Adrenal gland (tissue), 9 donors: ENCODE measurements at regions not wholly inside any gene's neighbourhood (a gene's known extent, or its start where the extent isn't known, plus 50 kb on each side); places are given as distances from the start of the nearest gene placed in this dataset.
"Not testable (repeated sequence)": the region's sequence is repeated elsewhere in the genome, so short reads cannot be mapped to it uniquely, and the experiment has no call there.

ENCODE experiments used
- DNase-seq, 7 donors: peaks; one replicate each; pipeline ENCODE4 v3.0.0-alpha.2; 2019 to 2020
- H3K27ac ChIP-seq, 5 donors: fragments of 200-600 bp; sonication (generic) in 4 of 5; 1 replicate in 3 of 5; 2 replicates in 2 of 5; pipeline versions ENCODE4 v1.5.1 to v1.8.0; 2016 to 2020; ENCODE audit warnings: mild to moderate bottlenecking in 1 of 5
- H3K27me3 ChIP-seq: fragments of 200-600 bp; 2 replicates; pipeline ENCODE4 v1.8.0; 2021
- H3K36me3 ChIP-seq, 2 donors: fragments of 200-600 bp; replicated peaks in 1 of 2; 1 replicate in 1 of 2; 2 replicates in 1 of 2; pipeline versions ENCODE4 v1.5.1 to v1.8.0; 2018 to 2022
- H3K4me1 ChIP-seq, 2 donors: fragments of 200-600 bp; replicated peaks in 1 of 2; 1 replicate in 1 of 2; 2 replicates in 1 of 2; pipeline versions ENCODE4 v1.5.1 to v1.8.0; 2018 to 2021
- H3K4me3 ChIP-seq, 4 donors: fragments of 200-600 bp; sonication (generic) in 3 of 4; one replicate each; pipeline ENCODE4 v1.5.1; 2016 to 2018
- H3K9me3 ChIP-seq, 3 donors: fragments of 200-600 bp; sonication (generic) in 1 of 3; replicated peaks in 1 of 3; 1 replicate in 2 of 3; 2 replicates in 1 of 3; pipeline versions ENCODE4 v1.5.1 to v1.8.0; 2016 to 2021
- POLR2A ChIP-seq, 2 donors: fragments of 450-650 bp; IDR thresholded peaks; one replicate each; pipeline ENCODE4 v1.6.1; 2017; ENCODE audit warnings: antibody characterized with exemption in 2 of 2, mild to moderate bottlenecking in 2 of 2, moderate library complexity in 1 of 2
- WGBS, 4 donors: extraction: QIAGEN DNeasy Blood & Tissue Kit in 2 of 4; methylation state at CpG; one replicate each; pipeline versions ENCODE4 v1.1.5 to v1.1.7; 2013 to 2017; 5-methylcytosine and 5-hydroxymethylcytosine counted together
- intact Hi-C, 2 donors: fragments of 100-400 bp; cut with DNase I; formaldehyde crosslinking; loops; one replicate each; pipeline versions ENCODE4 v1.14.1 to v1.15.0; 2022 to 2023
- TF ChIP-seq, protein P1 (sequence below), 6 experiments: fragments of 450-650 bp in 4 of 6; fragments of 200-600 bp in 2 of 6; sonication (generic) in 1 of 6; IDR thresholded peaks; 1 replicate in 5 of 6; 2 replicates in 1 of 6; pipeline versions ENCODE4 v1.5.1 to v1.8.0; 2016 to 2021; ENCODE audit warnings: antibody characterized with exemption in 6 of 6, mild to moderate bottlenecking in 2 of 6, moderate library complexity in 1 of 6
- donor health status: healthy with polysubstance abuse.
- donor health status: Bipolar disorder and iron deficiency.
- donor health status: DM: yes; HTN: yes; CAD: no.
- donor health status: DM: no; HTN: no; CAD: no.
- donor health status: DM: no; HTN: no; CAD: no.

DNA sequence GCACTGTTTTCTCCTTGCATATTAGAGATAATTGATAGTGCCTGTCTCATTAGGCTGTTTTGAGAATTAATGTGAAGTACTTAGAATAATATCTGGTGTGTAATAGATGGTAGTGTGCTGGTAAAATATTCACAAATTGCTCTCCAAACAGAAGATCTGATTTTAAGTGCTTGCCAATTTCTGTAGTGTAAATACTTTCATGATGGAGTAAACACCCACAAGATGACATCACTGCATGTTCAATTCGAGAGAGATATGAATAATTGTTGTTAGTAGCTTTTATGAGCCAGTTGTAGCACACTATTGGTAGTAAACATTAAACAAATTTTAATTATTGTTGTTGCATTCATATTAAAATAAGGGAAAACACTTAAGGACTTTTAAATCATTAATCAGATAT, 392.3 kb upstream of the RIOK2 start:
- Histone ChIP-seq H3K36me3 (no peaks in the 10 kb centered on the region), H3K4me1 (no peaks in the 10 kb centered on the region), H3K9me3 (no peaks in the 10 kb centered on the region), H3K27ac (no peak overlapping the region), H3K4me3 (no peak overlapping the region), H3K27me3 (no peaks in the 10 kb centered on the region)
- TF ChIP-seq, protein P1, sequence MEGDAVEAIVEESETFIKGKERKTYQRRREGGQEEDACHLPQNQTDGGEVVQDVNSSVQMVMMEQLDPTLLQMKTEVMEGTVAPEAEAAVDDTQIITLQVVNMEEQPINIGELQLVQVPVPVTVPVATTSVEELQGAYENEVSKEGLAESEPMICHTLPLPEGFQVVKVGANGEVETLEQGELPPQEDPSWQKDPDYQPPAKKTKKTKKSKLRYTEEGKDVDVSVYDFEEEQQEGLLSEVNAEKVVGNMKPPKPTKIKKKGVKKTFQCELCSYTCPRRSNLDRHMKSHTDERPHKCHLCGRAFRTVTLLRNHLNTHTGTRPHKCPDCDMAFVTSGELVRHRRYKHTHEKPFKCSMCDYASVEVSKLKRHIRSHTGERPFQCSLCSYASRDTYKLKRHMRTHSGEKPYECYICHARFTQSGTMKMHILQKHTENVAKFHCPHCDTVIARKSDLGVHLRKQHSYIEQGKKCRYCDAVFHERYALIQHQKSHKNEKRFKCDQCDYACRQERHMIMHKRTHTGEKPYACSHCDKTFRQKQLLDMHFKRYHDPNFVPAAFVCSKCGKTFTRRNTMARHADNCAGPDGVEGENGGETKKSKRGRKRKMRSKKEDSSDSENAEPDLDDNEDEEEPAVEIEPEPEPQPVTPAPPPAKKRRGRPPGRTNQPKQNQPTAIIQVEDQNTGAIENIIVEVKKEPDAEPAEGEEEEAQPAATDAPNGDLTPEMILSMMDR (IDR thresholded peaks at IDR 0.05) = no peak
- TF ChIP-seq POLR2A (IDR thresholded peaks at IDR 0.05) = no peak
- intact Hi-C loops = no loop called here
- no peak for DNase-seq
- WGBS, 4 donors = 47 to 63% (median 54%) methylated on average over 1 of the region's 1 CpG

DNA sequence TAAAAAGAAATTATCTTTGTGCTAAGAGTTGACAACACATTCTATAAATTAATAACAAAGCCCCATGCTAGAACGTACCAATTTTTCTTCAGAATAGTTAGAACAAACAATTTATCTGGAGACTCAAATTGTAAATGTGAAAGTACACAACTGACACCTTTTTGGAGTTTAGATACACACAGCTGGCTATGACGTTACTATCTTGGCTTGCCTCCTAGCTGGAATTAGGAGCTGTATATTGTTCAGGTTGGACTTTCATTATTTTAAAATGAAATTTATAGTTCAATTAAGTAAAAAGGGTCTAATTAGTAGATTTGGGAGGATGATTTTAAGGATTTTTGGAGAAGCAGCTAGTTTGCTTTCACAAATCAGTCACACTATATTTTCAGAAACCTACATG, 393.9 kb upstream of the RIOK2 start:
- Histone ChIP-seq H3K4me1 (no peaks in the 10 kb centered on the region), H3K27me3 (no peaks in the 10 kb centered on the region), H3K36me3 (no peaks in the 10 kb centered on the region), H3K27ac (no peak overlapping the region), H3K4me3 (no peak overlapping the region), H3K9me3 (no peaks in the 10 kb centered on the region)
- DNase-seq = no peak
- 51 to 60% (median 54%) methylated on average over 2 of the region's 2 CpGs for WGBS, 4 donors
- TF ChIP-seq POLR2A (IDR thresholded peaks at IDR 0.05) = no peak
- TF ChIP-seq, protein P1 (IDR thresholded peaks at IDR 0.05) = no peak
- intact Hi-C loops = no loop called here

DNA sequence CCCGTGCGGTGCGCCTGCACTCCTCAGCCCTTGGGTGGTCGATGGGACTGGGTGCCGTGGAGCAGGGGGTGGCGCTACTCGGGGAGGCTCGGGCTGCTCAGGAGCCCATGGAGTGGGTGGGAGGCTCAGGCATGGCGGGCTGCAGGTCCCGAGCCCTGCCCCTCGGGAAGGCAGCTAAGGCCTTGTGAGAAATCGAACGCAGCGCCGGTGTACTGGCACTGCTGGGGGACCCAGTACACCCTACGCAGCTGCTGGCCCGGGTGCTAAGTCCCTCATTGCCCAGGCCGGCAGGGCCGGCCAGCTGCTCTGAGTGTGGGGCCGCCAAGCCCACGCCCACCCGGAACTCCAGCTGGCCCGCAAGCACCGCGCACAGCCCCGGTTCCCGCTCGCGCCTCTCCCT, 396.9 kb upstream of the RIOK2 start:
- H3K4me3 ChIP-seq, intact Hi-C loops, H3K36me3 ChIP-seq, H3K4me1 ChIP-seq, DNase-seq, H3K27me3 ChIP-seq, H3K27ac ChIP-seq, H3K9me3 ChIP-seq: not testable (repeated sequence)
- WGBS, 4 donors = 94 to 98% (median 96%) methylated on average over 6 to 29 of the region's 29 CpGs

DNA sequence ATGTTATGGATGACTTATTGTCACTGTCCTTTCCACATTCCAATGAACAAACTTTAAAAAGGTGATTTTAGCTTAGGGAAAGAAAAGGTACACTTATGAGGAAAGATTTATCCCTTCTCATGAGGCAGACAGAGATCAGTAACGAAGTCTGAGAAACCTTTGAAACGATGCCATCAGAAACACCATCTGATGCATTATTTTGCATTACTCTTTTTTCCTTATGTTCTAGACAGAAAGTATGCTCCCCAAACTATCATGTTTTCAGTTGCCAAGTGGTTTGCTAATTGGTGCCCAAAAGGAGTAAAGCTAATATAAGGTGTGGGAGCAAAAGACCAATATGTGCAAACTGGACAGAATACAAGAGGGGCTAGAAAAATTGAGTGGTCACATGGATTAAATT, 397.7 kb upstream of the RIOK2 start:
- no peak overlapping the region for H3K4me3 ChIP-seq
- TF ChIP-seq POLR2A (IDR thresholded peaks at IDR 0.05) = no peak
- TF ChIP-seq, protein P1 (IDR thresholded peaks at IDR 0.05) = no peak
- no peak for DNase-seq
- no peaks in the 10 kb centered on the region for H3K36me3 ChIP-seq
- no peaks in the 10 kb centered on the region for H3K9me3 ChIP-seq
- no peaks in the 10 kb centered on the region for H3K27me3 ChIP-seq
- H3K4me1 ChIP-seq = no peaks in the 10 kb centered on the region
- 85 to 94% (median 89%) methylated on average over 2 of the region's 2 CpGs for WGBS, 4 donors
- no peak overlapping the region for H3K27ac ChIP-seq
- intact Hi-C loops = no loop called here

DNA sequence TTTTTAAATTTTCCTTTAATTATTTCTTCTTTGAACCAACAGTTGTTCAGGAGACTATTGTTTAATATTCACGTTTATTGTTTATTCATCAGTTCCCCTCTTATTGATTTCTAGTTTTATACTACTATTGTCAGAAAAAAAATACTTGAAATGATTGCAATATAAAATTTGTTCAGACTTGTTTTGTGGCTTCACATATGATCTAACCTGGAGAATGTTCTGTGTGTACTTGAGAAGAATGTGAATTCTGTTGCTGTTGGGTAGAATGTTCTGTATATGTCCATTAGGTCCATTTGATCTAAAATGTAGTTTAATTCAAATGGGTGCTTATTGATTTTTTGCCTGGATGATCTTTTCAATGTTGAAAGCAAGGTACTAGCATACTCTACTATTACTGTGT, 408.7 kb upstream of the RIOK2 start:
- Histone ChIP-seq H3K27me3 (no peaks in the 10 kb centered on the region), H3K36me3 (no peaks in the 10 kb centered on the region), H3K27ac (no peak overlapping the region), H3K4me1 (no peaks in the 10 kb centered on the region), H3K4me3 (no peak overlapping the region), H3K9me3 (no peaks in the 10 kb centered on the region)
- intact Hi-C loops = no loop called here
- no peak for DNase-seq
- TF ChIP-seq, protein P1 (IDR thresholded peaks at IDR 0.05) = no peak
- TF ChIP-seq POLR2A (IDR thresholded peaks at IDR 0.05) = no peak
- 66 to 80% (median 70%) methylated on average over 1 of the region's 1 CpG for WGBS, 4 donors
